ENCODE measurements at regions not wholly inside any gene's neighbourhood (a gene's known extent, or its start where the extent isn't known, plus 50 kb on each side); places are given as distances from the start of the nearest gene placed in this dataset.

- DNase-seq (ENCODE audit: extremely low read depth in 1 of 2, low read depth in 1 of 2): no peak
Observed at GRCh38 chr7:10221084-10221483, 752.6 kb upstream of the PHF14 start.

DNA sequence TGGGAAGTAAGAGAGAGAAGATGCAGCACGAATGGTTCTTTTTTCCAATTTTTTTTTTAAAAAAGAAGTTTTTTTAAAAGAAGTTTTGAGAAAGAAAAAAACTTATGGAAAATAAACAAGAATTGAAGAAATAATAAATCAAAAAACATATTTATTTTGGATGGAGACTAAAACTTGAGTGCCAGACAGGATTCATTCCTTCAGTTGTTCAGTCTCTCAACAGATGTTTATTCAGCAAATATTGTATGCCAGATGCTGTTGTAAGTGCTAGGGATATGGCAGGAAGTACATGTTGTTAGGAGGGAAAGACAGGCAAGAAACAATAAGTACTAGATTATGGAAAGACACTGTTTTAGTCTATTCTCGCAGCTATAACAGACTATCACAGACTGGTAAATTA lies 750.7 kb upstream of the PHF14 start:
- DNase-seq (ENCODE audit: extremely low read depth in 1 of 2, low read depth in 1 of 2): no peak

- DNase-seq (ENCODE audit: extremely low read depth in 1 of 2, low read depth in 1 of 2): no peak
Observed at GRCh38 chr7:10225275-10225674, 748.4 kb upstream of the PHF14 start.

GRCh38 chr7:10237306-10237705 lies 736.4 kb upstream of the PHF14 start:
- DNase-seq (ENCODE audit: extremely low read depth in 1 of 2, low read depth in 1 of 2): no peak

DNA sequence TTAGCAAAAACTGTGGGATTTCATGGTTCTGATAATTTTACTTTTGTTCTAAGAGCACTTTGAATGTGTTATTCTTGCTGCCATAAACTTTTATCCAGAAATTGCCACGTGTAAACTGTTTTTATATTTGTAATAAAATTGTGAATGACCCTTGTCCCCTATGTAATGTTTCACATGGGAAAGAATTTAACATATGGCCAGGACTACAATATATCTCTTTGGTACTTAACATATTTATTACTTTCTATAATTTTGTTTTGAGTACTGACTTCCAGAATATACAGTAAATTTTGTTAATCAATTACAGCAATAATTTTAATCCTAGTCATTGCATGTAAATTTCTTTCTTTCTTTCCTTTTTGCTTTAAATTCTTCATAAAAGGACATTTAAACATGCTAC lies 735.0 kb upstream of the PHF14 start:
- no peak for DNase-seq (ENCODE audit: extremely low read depth in 1 of 2, low read depth in 1 of 2)

DNA sequence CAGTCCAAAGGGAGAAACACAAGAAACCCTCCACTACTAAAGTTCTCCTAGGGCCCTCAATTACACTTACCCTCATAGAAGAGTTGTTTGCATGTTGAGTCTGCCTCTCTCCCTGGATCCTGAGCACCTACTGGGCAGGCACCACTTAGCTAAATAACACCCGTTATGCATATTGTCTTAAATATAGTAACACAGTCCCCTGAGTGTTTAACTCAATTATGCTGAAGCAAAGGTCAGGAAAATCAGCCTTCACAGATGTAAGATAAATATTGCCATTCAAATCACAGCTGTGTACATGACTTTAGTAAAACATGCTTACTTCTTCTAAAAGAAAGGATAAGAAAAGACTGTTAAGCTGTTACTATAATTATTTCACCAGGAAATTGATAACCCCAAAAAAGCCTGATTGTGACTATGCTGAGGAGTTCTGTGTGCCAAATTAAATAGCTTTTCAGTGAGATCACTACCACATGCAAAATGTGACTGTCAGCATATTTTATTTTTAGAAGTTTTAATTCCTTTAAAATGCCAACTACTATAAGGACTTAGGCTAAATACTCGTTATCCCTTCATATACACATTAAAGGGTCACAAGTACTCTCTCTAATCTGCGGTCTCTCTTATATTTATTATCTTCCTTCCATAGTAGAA lies 733.9 kb upstream of the PHF14 start:
- DNase-seq (ENCODE audit: extremely low read depth in 1 of 2, low read depth in 1 of 2): no peak

DNA sequence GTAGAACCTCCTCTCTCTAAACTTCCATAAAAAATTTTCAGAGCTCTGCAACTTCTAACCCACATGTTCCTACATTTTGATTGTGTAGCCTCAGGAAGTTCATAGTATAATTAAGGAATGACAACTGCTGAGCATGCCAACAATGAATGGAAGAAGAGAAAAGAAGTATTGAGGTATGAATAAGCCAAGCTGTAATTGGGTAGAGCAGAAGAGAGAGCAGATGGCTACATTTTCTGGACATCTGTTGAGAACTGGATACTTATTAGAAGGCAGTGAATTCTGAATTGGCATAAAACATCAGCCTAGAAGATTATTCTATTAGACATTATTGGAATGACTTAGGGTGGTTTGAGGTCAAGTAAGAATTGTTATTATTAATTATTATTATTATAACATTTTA lies 728.3 kb upstream of the PHF14 start:
- DNase-seq (ENCODE audit: extremely low read depth in 1 of 2, low read depth in 1 of 2): no peak

- DNase-seq (ENCODE audit: extremely low read depth in 1 of 2, low read depth in 1 of 2): no peak
Observed at GRCh38 chr7:10257438-10257837, 716.2 kb upstream of the PHF14 start.

DNA sequence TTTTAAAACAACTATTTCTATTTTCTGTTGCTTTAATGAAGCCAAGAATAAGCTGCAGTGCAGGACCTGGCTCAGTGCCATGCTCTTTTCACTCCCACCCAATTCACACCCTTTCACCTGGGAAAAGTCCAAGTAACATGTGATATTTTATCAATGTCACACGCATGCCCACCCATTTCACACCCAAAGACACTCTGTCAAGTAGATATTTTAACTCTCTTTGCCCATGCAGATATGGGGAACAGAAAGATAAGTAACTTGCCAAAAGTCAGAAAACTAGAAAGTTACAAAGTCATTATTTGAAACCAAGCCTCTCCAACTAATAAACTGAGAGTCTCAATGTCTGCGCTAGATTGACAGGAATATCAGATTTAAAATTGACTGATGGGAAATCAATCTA lies 706.7 kb upstream of the PHF14 start:
- no peak for DNase-seq (ENCODE audit: extremely low read depth in 1 of 2, low read depth in 1 of 2)

- DNase-seq (ENCODE audit: extremely low read depth in 1 of 2, low read depth in 1 of 2): no peak
Observed at GRCh38 chr7:10268034-10268433, 705.6 kb upstream of the PHF14 start.

GRCh38 chr7:10282909-10283308 lies 690.8 kb upstream of the PHF14 start:
- no peak for DNase-seq (ENCODE audit: extremely low read depth in 1 of 2, low read depth in 1 of 2)

- no peak for DNase-seq (ENCODE audit: extremely low read depth in 1 of 2, low read depth in 1 of 2)
Observed at GRCh38 chr7:10284001-10284400, 689.7 kb upstream of the PHF14 start.

DNA sequence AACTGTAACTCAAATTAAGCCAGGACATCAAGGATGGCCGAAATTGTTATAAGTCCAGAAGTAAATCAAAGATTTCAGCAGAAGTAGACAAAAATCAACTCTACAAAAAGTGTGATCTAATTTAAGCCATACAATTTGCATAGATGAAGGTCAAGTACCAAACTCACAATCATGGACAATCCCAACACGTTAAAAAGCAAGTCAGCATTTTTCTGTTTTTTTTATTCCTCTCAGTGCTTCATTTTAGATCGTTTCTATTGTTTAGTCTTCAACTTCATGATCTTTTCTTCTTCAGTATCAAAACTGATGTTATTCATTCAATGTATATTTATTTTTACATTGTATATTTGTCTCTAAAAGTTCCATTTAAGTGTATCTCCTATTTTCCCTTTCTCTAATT lies 674.3 kb upstream of the PHF14 start:
- no peak for DNase-seq (ENCODE audit: extremely low read depth in 1 of 2, low read depth in 1 of 2)

DNA sequence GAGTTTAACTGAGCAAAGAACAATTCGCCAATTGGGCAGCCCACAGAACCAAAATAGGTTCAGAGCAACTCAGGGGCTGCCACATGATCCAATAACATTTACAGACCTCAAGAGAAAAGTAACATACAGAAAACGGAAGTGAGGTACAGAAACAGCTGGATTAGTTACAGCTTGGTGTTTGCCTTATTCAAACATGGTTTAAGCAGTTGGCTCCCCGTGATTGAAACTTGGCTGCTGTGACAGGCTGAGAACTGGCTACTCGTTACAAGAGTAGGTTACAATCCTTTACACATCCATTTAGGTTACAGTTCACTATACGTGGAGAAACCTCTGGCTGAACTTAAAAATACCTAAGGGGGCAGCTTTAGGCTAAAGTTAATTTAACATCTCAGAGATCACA lies 673.1 kb upstream of the PHF14 start:
- no peak for DNase-seq (ENCODE audit: extremely low read depth in 1 of 2, low read depth in 1 of 2)

DNA sequence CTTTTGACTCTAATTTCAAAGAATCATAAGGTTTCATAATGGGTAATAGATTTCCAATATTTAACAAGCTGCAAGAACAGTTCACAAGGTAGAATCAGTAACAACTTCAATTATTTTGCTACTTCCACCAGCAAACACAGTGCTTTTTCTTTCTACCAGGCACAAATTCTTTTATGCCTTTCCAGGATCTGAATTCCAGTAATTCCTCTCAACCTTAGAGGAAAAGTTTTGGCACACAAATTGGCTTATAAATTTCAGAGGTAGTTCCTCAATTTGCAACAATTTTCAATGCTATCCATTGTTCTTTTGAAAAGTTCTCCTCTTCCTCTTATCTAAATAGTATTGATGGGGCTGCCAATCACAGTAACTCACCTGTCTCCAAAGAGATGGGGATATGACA lies 665.4 kb upstream of the PHF14 start:
- DNase-seq (ENCODE audit: extremely low read depth in 1 of 2, low read depth in 1 of 2): no peak

GRCh38 chr7:10312942-10313341 lies 660.7 kb upstream of the PHF14 start:
- no peak for DNase-seq (ENCODE audit: extremely low read depth in 1 of 2, low read depth in 1 of 2)

GRCh38 chr7:10315881-10316280 lies 657.8 kb upstream of the PHF14 start:
- DNase-seq (ENCODE audit: extremely low read depth in 1 of 2, low read depth in 1 of 2): no peak

GRCh38 chr7:10316488-10316887 lies 657.2 kb upstream of the PHF14 start:
- DNase-seq (ENCODE audit: extremely low read depth in 1 of 2, low read depth in 1 of 2): no peak

- no peak for DNase-seq (ENCODE audit: extremely low read depth in 1 of 2, low read depth in 1 of 2)
Observed at GRCh38 chr7:10325395-10325794, 648.3 kb upstream of the PHF14 start.

- no peak for DNase-seq (ENCODE audit: extremely low read depth in 1 of 2, low read depth in 1 of 2)
Observed at GRCh38 chr7:10343108-10343507, 630.6 kb upstream of the PHF14 start.

DNA sequence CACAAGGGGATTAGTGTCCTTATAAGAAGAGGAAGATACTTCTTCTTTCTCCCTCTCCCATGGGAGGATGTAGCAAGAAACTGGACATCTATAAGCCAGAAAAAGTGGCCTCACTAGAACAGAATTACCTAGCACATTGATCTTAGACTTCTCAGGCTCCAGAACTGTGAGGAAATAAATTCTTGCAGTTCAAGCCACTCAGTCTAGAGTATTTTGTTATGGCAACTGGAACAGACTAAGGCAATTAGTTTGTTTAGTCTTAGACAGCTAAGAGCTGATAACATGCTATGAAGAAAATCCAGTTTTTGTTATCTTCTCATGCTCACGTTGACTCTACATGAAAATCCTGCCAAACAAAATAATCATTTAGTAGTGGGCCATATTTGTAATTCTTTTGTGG lies 627.6 kb upstream of the PHF14 start:
- DNase-seq (ENCODE audit: extremely low read depth in 1 of 2, low read depth in 1 of 2): no peak

DNA sequence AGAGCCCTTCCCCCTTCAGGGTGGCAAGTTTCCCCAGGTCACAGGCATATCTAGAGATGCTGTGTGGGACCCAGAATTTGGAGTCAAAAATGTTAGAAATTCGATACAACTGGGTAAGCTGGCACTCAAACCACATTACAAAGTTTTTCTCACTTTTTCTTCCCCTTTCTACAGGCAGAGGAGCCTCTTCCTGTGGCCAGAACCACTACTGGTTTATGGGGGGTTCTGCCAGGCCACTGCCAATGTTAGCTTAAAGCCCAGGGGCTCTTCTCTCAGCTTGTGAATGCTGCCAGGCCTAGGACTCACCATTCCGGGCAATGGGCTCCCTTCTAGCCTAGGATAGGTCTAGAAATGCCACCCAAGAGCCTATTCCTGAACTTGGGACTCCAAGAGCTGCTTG lies 617.9 kb upstream of the PHF14 start:
- no peak for DNase-seq (ENCODE audit: extremely low read depth in 1 of 2, low read depth in 1 of 2)

- no peak for DNase-seq (ENCODE audit: extremely low read depth in 1 of 2, low read depth in 1 of 2)
Observed at GRCh38 chr7:10360050-10360449, 613.6 kb upstream of the PHF14 start.
